GM12878 (cell line): ENCODE measurements at regions not wholly inside any gene's neighbourhood (a gene's known extent, or its start where the extent isn't known, plus 50 kb on each side); places are given as distances from the start of the nearest gene placed in this dataset.

ENCODE experiments used
- ATAC-seq: fragments of 200-7000 bp; cut with Tn5 transposase; 3 replicates; pipeline ENCODE4 v1.9.1; 2020; ENCODE audit warnings: mild to moderate bottlenecking, moderate library complexity
- BruUV-seq: library from RNA; stranded (reverse); fragments of 400-500 nt; replicated peaks from 2 replicates; lab custom pipeline; 2021; lab: Mats Ljungman, UMichigan
- CTCF ChIA-PET: fragments of 300-600 bp; sonication (Branson Sonifier 250); formaldehyde crosslinking; extraction: SDS; loops from one replicate; lab custom pipeline; 2021; ENCODE audit warnings: inconsistent platforms; lab: Yijun Ruan, JAX
- POLR2A ChIA-PET: fragments of 350-600 bp; formaldehyde crosslinking; extraction: SDS; loops from one replicate; lab custom pipeline; 2021; ENCODE audit warnings: inconsistent platforms; lab: Charles Lee
- RAD21 ChIA-PET: fragments of 300-600 bp; sonication (Branson Sonifier 250); formaldehyde crosslinking; loops from one replicate; lab custom pipeline; 2023; ENCODE audit warnings: antibody characterized with exemption; ENCODE audit not compliant: unreplicated experiment; lab: Charles Lee
- SMC1A ChIA-PET: fragments of 300-600 bp; sonication (Branson Sonifier 250); formaldehyde crosslinking; loops from one replicate; lab custom pipeline; 2023; ENCODE audit not compliant: unreplicated experiment, uncharacterized antibody; lab: Charles Lee
- DNase-seq: peaks from one replicate; pipeline ENCODE4 v3.0.0-alpha.2; 2011; ENCODE audit warnings: low read depth, low spot score
- FAIRE-seq: peaks from 3 replicates; lab custom pipeline; 2011; peaks lifted over from hg19 to GRCh38; lab: Jason Lieb, UNC
- H2AFZ ChIP-seq: 2 replicates; pipeline ENCODE4 v1.6.0; 2011; ENCODE audit warnings: low read depth, low read length, control low read depth; ENCODE audit not compliant: control insufficient read depth
- H3K27ac ChIP-seq: 2 replicates; pipeline ENCODE4 v1.5.1; 2011; ENCODE audit warnings: control low read depth; ENCODE audit not compliant: control insufficient read depth, insufficient read depth
- H3K27me3 ChIP-seq, 2 experiments: replicated peaks in 1 of 2; 2 replicates each; pipeline versions ENCODE4 v1.6.0 to v1.6.1; 2011; ENCODE audit warnings: low read length in 1 of 2; ENCODE audit not compliant: control insufficient read depth in 2 of 2, insufficient read depth in 2 of 2
- H3K36me3 ChIP-seq, 2 experiments: 2 replicates each; pipeline ENCODE4 v1.5.1; 2011; ENCODE audit warnings: low read length in 1 of 2; ENCODE audit not compliant: control insufficient read depth in 2 of 2, insufficient read depth in 2 of 2
- H3K4me1 ChIP-seq: 2 replicates; pipeline ENCODE4 v1.6.1; 2011; ENCODE audit warnings: mild to moderate bottlenecking, low read length, moderate library complexity, mixed read lengths; ENCODE audit not compliant: control insufficient read depth, insufficient read depth
- H3K4me2 ChIP-seq: 2 replicates; pipeline ENCODE4 v1.6.0; 2011; ENCODE audit warnings: control low read depth; ENCODE audit not compliant: control insufficient read depth, insufficient read depth
- H3K4me3 ChIP-seq: fragments of 200-600 bp; sonication (generic); 2 replicates; pipeline ENCODE4 v1.5.1; 2016
- H3K79me2 ChIP-seq: 2 replicates; pipeline ENCODE4 v1.6.0; 2011; ENCODE audit warnings: low read length; ENCODE audit not compliant: control insufficient read depth, insufficient read depth
- H3K9ac ChIP-seq: 2 replicates; pipeline ENCODE4 v1.8.0; 2011; ENCODE audit warnings: low read length, control low read depth, mixed read lengths; ENCODE audit not compliant: control insufficient read depth, insufficient read depth
- H3K9me3 ChIP-seq: replicated peaks from 3 replicates; pipeline ENCODE4 v1.5.1; 2011; ENCODE audit warnings: mild to moderate bottlenecking, low read length; ENCODE audit not compliant: control insufficient read depth, insufficient read depth
- H4K20me1 ChIP-seq: 2 replicates; pipeline ENCODE4 v1.6.0; 2011; ENCODE audit not compliant: control insufficient read depth, insufficient read depth
- CBX5 ChIP-seq: sonication (generic); IDR thresholded peaks from 2 replicates; pipeline ENCODE4 v1.6.1; 2016; ENCODE audit warnings: low read depth, moderate library complexity, mild to moderate bottlenecking, inconsistent platforms
- CHD1 ChIP-seq: IDR thresholded peaks from 2 replicates; pipeline ENCODE4 v1.6.1; 2012; ENCODE audit warnings: low read depth, low read length, improper control_type of control experiment
- CUX1 ChIP-seq: IDR thresholded peaks from 2 replicates; pipeline ENCODE4 v1.6.1; 2012; ENCODE audit warnings: improper control_type of control experiment, low read depth, low read length; ENCODE audit not compliant: insufficient replicate concordance
- HSF1 ChIP-seq: fragments of 150-350 bp; IDR thresholded peaks from 2 replicates; pipeline ENCODE4 v1.6.1; 2014; ENCODE audit warnings: mild to moderate bottlenecking, low read depth, low read length
- IRF4 ChIP-seq: IDR thresholded peaks from 2 replicates; pipeline ENCODE4 v1.6.1; 2011; ENCODE audit warnings: low read depth, low read length
- IRF5 ChIP-seq: fragments of 450-650 bp; IDR thresholded peaks from 2 replicates; pipeline ENCODE4 v1.6.1; 2017; ENCODE audit warnings: borderline replicate concordance
- JUNB ChIP-seq: IDR thresholded peaks from 2 replicates; pipeline ENCODE4 v1.6.1; 2016; ENCODE audit warnings: antibody characterized with exemption, mild to moderate bottlenecking
- MEF2B ChIP-seq: fragments of 450-650 bp; IDR thresholded peaks from 2 replicates; pipeline ENCODE4 v1.6.1; 2018; ENCODE audit warnings: mild to moderate bottlenecking, moderate library complexity; ENCODE audit not compliant: partially characterized antibody, poor library complexity, severe bottlenecking
- PKNOX1 ChIP-seq: fragments of 450-650 bp; IDR thresholded peaks from 2 replicates; pipeline ENCODE4 v1.6.1; 2016; ENCODE audit warnings: mild to moderate bottlenecking
- POU2F2 ChIP-seq: IDR thresholded peaks from 3 replicates; pipeline ENCODE4 v1.6.1; 2011; ENCODE audit warnings: low read depth, mild to moderate bottlenecking, low read length, borderline replicate concordance
- SIX5 ChIP-seq: IDR thresholded peaks from 2 replicates; pipeline ENCODE4 v1.6.1; 2011; ENCODE audit warnings: mild to moderate bottlenecking, low read depth, low read length, moderate library complexity; ENCODE audit not compliant: severe bottlenecking
- SKIL ChIP-seq: fragments of 450-650 bp; IDR thresholded peaks from 2 replicates; pipeline ENCODE4 v1.6.1; 2017; ENCODE audit warnings: mild to moderate bottlenecking, low read depth, inconsistent platforms; ENCODE audit not compliant: poor library complexity, severe bottlenecking
- TCF3 ChIP-seq: IDR thresholded peaks from 2 replicates; pipeline ENCODE4 v1.6.1; 2012; ENCODE audit warnings: low read depth, mild to moderate bottlenecking, low read length, borderline replicate concordance; ENCODE audit not compliant: insufficient read depth
- WGBS: methylation state at CpG from one replicate; pipeline ENCODE4 v1.1.6; 2016; ENCODE audit warnings: low lambda C conversion rate; ENCODE audit not compliant: insufficient replicate concordance, insufficient coverage; ENCODE audit errors: missing lambda C conversion rate; 5-methylcytosine and 5-hydroxymethylcytosine counted together
- in situ Hi-C: fragments of 300-500 bp; cut with MboI; formaldehyde crosslinking; loops from 9 replicates; pipeline ENCODE4 v1.14.3; 2018; ENCODE audit warnings: mixed read lengths
- intact Hi-C: fragments of 100-400 bp; cut with micrococcal nuclease; formaldehyde crosslinking; loops from one replicate; pipeline ENCODE4 v1.14.2; 2022; ENCODE audit not compliant: unreplicated experiment

GRCh38 chr2:54380670-54381069 is 75.5 kb upstream of the SPTBN1 start:
- ChIA-PET CTCF (no interaction called here), RAD21 (no interaction called here), POLR2A (no interaction called here), SMC1A (no interaction called here)
- Histone ChIP-seq H4K20me1 (no peaks in the 10 kb centered on the region), H3K9me3 (no peaks in the 10 kb centered on the region), H3K79me2 (no peaks in the 10 kb centered on the region), H3K4me2 (no peak overlapping the region), H3K27me3 (no peaks in the 10 kb centered on the region; a peak in 1 of 4 replicates), H3K4me1 (no peaks in the 10 kb centered on the region), H3K4me3 (no peak overlapping the region), H3K36me3 (no peaks in the 10 kb centered on the region), H3K27ac (no peak overlapping the region), H2AFZ (no peak overlapping the region), H3K9ac (no peak overlapping the region)
- no TSS peak for BruUV-seq
- in situ Hi-C loops (no loop called here), intact Hi-C loops (no loop called here)
- no peak for DNase-seq
- WGBS: 39% methylated on average over 8 of the region's 8 CpGs
- FAIRE-seq: no peak
- ATAC-seq: no peak
- TF ChIP-seq SIX5 (no peak), HSF1 (no peak), IRF5 (no peak), POU2F2 (no peak), CBX5 (no peak), SKIL (no peak), CHD1 (no peak), PKNOX1 (no peak), TCF3 (no peak), CUX1 (no peak), MEF2B (no peak), IRF4 (no peak), JUNB (no peak)
